Mesothelial cell of epicardium (in vitro differentiated cells): ENCODE measurements at regions not wholly inside any gene's neighbourhood (a gene's known extent, or its start where the extent isn't known, plus 50 kb on each side); places are given as distances from the start of the nearest gene placed in this dataset.

Source experiments
- DNase-seq, 2 experiments: peaks; one replicate each; pipeline ENCODE4 v3.0.0; 2021; ENCODE audit warnings: low spot score in 2 of 2; ENCODE audit not compliant: unreplicated experiment in 2 of 2
- H3K27ac Mint-ChIP-seq: 2 replicates; pipeline ENCODE4 v1.8.0; 2021; ENCODE audit warnings: mixed read lengths
- H3K27me3 Mint-ChIP-seq: 2 replicates; pipeline ENCODE4 v1.8.0; 2021; ENCODE audit warnings: low read depth, mixed read lengths
- H3K36me3 Mint-ChIP-seq: 2 replicates; pipeline ENCODE4 v1.8.0; 2021; ENCODE audit warnings: mixed read lengths
- H3K4me1 Mint-ChIP-seq: 2 replicates; pipeline ENCODE4 v1.8.0; 2021; ENCODE audit warnings: mixed read lengths
- H3K4me3 Mint-ChIP-seq: 2 replicates; pipeline ENCODE4 v1.8.0; 2021; ENCODE audit warnings: mild to moderate bottlenecking, moderate library complexity, mixed read lengths
- H3K9me3 Mint-ChIP-seq: 2 replicates; pipeline ENCODE4 v1.8.0; 2021; ENCODE audit warnings: mixed read lengths
- TF ChIP-seq, protein P1 (sequence below): fragments of 200-600 bp; sonication (generic); IDR thresholded peaks from one replicate; pipeline ENCODE4 v1.5.0; 2021; ENCODE audit warnings: antibody characterized with exemption; ENCODE audit not compliant: unreplicated experiment

DNA sequence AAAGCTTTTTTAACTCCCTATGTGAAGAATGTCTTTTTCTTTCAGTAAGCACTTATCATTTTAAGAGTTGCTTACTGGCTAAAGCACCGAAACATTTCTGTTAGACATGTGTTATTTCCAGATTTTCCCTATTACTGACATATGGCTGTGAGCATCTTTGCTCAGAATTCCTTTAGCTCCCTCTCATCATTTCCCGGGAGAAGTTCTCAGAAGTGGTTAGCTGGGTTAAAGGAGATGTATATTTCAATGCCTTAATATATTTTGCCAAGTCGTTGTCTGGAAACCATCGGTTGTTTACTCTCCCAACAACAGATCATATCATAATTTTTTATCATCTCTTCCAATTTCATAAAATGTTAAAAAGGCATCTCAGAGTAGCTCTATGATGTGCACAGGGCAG, 396.5 kb downstream of the OCA2 start:
- no peak overlapping the region for H3K4me3 Mint-ChIP-seq
- DNase-seq, result no peak
- H3K4me1 Mint-ChIP-seq, result no peaks in the 10 kb centered on the region
- no peaks in the 10 kb centered on the region for H3K36me3 Mint-ChIP-seq
- no peaks in the 10 kb centered on the region for H3K27me3 Mint-ChIP-seq
- H3K27ac Mint-ChIP-seq, result no peak overlapping the region
- peaks cover under 1% of the 10 kb centered on the region for H3K9me3 Mint-ChIP-seq
- TF ChIP-seq, protein P1, sequence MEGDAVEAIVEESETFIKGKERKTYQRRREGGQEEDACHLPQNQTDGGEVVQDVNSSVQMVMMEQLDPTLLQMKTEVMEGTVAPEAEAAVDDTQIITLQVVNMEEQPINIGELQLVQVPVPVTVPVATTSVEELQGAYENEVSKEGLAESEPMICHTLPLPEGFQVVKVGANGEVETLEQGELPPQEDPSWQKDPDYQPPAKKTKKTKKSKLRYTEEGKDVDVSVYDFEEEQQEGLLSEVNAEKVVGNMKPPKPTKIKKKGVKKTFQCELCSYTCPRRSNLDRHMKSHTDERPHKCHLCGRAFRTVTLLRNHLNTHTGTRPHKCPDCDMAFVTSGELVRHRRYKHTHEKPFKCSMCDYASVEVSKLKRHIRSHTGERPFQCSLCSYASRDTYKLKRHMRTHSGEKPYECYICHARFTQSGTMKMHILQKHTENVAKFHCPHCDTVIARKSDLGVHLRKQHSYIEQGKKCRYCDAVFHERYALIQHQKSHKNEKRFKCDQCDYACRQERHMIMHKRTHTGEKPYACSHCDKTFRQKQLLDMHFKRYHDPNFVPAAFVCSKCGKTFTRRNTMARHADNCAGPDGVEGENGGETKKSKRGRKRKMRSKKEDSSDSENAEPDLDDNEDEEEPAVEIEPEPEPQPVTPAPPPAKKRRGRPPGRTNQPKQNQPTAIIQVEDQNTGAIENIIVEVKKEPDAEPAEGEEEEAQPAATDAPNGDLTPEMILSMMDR, result no peak

DNA sequence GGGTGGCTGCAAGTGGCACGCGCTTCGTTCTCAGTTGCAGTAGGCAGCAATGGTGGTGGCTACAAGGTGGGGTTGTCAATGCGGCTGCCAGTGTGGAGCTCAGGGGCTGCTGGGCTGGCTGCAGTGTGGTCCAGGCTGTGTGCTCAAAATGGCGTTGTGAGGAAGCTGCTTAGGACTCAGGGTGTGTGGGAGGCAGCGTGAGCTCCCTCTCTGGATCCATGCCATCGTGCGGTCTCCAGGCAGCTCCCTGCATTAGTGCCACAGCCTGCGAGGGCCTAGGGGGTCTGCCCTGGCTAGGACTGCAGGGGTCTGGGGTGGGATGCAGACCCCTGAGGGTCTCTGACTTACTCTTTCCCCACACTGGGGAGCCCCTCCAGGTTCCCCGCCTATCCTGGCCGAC, 397.2 kb downstream of the OCA2 start:
- no peak overlapping the region for H3K27ac Mint-ChIP-seq
- no peak overlapping the region for H3K4me3 Mint-ChIP-seq
- TF ChIP-seq, protein P1, result no peak
- no peaks in the 10 kb centered on the region for H3K9me3 Mint-ChIP-seq
- no peaks in the 10 kb centered on the region for H3K4me1 Mint-ChIP-seq
- no peaks in the 10 kb centered on the region for H3K36me3 Mint-ChIP-seq
- no peaks in the 10 kb centered on the region for H3K27me3 Mint-ChIP-seq
- no peak for DNase-seq

DNA sequence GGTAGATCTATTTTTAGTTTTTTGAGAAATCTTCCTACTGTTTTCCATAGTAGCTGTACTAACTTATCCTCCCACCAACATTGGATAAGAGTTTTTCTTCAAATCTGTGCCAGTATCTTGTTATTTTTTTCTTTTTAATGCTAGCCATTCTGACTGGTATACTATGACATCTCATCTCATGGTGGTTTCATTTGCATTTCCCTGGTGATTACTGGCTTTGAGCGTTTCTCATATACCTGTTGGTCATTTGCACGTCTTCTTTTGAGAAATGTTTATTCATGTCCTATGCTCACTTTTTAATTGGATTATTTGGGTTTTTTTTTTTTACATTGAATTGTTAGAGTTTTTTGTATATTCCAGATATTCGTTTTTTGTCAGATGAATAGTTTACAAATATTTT, 398.1 kb downstream of the OCA2 start:
- H3K9me3 Mint-ChIP-seq, result no peaks in the 10 kb centered on the region
- no peak for DNase-seq
- TF ChIP-seq, protein P1, result no peak
- no peaks in the 10 kb centered on the region for H3K27me3 Mint-ChIP-seq
- no peak overlapping the region for H3K27ac Mint-ChIP-seq
- H3K4me1 Mint-ChIP-seq, result no peaks in the 10 kb centered on the region
- no peak overlapping the region for H3K4me3 Mint-ChIP-seq
- H3K36me3 Mint-ChIP-seq, result no peaks in the 10 kb centered on the region

DNA sequence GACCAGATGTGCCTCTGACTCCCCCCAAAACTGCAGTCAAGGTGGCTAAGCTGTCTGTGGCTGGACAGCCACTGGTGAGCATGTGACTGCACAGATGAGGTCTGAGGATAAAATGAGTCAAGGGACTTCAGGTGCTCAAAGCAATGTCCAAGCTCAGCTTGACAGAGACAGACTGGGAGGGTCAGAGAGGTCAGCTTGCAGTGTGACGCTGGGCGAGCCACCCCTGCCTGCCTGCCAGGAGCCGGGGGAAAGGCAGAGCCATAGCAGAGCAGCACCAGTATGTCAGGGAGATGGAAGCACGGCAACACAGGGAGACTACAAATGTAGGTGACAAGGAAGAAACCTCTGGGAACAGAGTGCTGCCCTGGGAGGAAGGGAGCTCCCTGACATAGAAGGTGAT, 399.4 kb downstream of the OCA2 start:
- TF ChIP-seq, protein P1, result no peak
- Mint-ChIP-seq H3K4me3 (no peak overlapping the region), H3K27me3 (no peaks in the 10 kb centered on the region), H3K9me3 (no peaks in the 10 kb centered on the region), H3K36me3 (no peaks in the 10 kb centered on the region), H3K27ac (no peak overlapping the region), H3K4me1 (no peaks in the 10 kb centered on the region)
- no peak for DNase-seq

DNA sequence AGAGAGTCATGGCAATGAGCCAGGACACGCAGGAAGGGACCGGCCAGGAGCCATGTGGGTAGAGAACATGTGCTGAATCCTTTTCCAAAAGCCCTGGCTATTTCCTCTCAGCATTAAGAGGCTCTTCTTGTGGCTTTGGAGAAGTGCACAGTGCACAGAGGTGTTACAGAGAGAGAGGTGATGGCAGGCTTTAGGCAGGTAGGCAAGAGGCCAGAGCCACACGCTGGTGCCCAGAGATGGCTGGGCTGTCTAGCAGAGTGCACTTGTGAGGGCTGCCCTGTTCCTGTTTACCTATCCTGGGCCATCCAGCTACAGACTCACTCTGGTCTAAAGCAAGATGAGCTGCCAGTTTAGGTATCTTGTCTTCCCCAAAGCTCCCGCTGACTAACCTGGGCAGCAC, 402.6 kb downstream of the OCA2 start:
- no peak overlapping the region for H3K4me3 Mint-ChIP-seq
- H3K36me3 Mint-ChIP-seq, result no peaks in the 10 kb centered on the region
- DNase-seq, result no peak
- no peaks in the 10 kb centered on the region for H3K27me3 Mint-ChIP-seq
- H3K27ac Mint-ChIP-seq, result no peak overlapping the region
- no peaks in the 10 kb centered on the region for H3K4me1 Mint-ChIP-seq
- TF ChIP-seq, protein P1, result no peak
- no peaks in the 10 kb centered on the region for H3K9me3 Mint-ChIP-seq

DNA sequence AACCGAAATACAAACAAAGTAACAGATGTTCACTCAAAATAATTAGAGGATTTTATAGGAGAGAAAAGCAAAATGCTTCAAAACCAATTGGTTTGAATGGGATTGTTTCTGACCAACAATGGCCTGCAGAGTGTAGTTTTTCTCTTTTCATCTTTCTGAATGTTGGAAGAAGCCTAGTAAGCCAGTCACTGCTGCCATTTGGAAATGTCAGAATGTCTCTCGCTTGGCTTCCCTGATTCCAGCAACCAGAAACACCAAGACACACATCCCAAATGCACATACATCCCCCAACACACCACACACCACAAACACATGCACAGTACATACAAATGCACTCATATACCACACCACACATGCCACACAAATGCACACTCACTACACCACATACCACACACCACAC, 403.4 kb downstream of the OCA2 start:
- no peaks in the 10 kb centered on the region for H3K27me3 Mint-ChIP-seq
- TF ChIP-seq, protein P1, result no peak
- no peaks in the 10 kb centered on the region for H3K9me3 Mint-ChIP-seq
- no peak for DNase-seq
- H3K4me3 Mint-ChIP-seq, result no peak overlapping the region
- no peak overlapping the region for H3K27ac Mint-ChIP-seq
- peaks cover 3% of the 10 kb centered on the region for H3K4me1 Mint-ChIP-seq
- H3K36me3 Mint-ChIP-seq, result no peaks in the 10 kb centered on the region
